Thoracic aorta (tissue), 2 donors: ENCODE measurements at regions not wholly inside any gene's neighbourhood (a gene's known extent, or its start where the extent isn't known, plus 50 kb on each side); places are given as distances from the start of the nearest gene placed in this dataset.
A peak's percentile ranks its signal among the peaks of the same experiment; 100 is the strongest.

ENCODE experiments used
- ATAC-seq: fragments of 150-250 bp; one replicate; pipeline ENCODE4 v1.8.0; 2017; ENCODE audit warnings: low read depth; ENCODE audit not compliant: insufficient number of reproducible peaks, low FRiP score
- DNase-seq: peaks from one replicate; pipeline ENCODE4 v3.0.0-alpha.2; 2020; ENCODE audit warnings: low spot score
- H3K27ac ChIP-seq, 2 donors: fragments of 200-600 bp; sonication (generic); 1 replicate in 1 of 2; 2 replicates in 1 of 2; pipeline ENCODE4 v1.5.1; 2016; ENCODE audit warnings: mild to moderate bottlenecking in 2 of 2, moderate library complexity in 2 of 2
- H3K27me3 ChIP-seq: fragments of 200-600 bp; sonication (generic); replicated peaks from 2 replicates; pipeline ENCODE4 v1.6.0; 2016; ENCODE audit warnings: mild to moderate bottlenecking; ENCODE audit not compliant: insufficient read depth
- H3K36me3 ChIP-seq: fragments of 200-600 bp; sonication (generic); one replicate; pipeline ENCODE4 v1.5.1; 2016
- H3K4me1 ChIP-seq, 2 donors: fragments of 200-600 bp; sonication (generic); 1 replicate in 1 of 2; 2 replicates in 1 of 2; pipeline versions ENCODE4 v1.5.1 to v1.6.0; 2016; ENCODE audit warnings: low read depth in 2 of 2, mild to moderate bottlenecking in 1 of 2; ENCODE audit not compliant: control insufficient read depth in 1 of 2
- H3K4me3 ChIP-seq: fragments of 200-600 bp; sonication (generic); 2 replicates; pipeline ENCODE4 v1.5.1; 2016; ENCODE audit warnings: mild to moderate bottlenecking
- H3K9me3 ChIP-seq: fragments of 200-600 bp; sonication (generic); 2 replicates; pipeline ENCODE4 v1.5.1; 2016
- TF ChIP-seq, protein P1 (sequence below): fragments of 200-600 bp; sonication (generic); IDR thresholded peaks from one replicate; pipeline ENCODE4 v1.5.1; 2019; ENCODE audit warnings: antibody characterized with exemption

DNA sequence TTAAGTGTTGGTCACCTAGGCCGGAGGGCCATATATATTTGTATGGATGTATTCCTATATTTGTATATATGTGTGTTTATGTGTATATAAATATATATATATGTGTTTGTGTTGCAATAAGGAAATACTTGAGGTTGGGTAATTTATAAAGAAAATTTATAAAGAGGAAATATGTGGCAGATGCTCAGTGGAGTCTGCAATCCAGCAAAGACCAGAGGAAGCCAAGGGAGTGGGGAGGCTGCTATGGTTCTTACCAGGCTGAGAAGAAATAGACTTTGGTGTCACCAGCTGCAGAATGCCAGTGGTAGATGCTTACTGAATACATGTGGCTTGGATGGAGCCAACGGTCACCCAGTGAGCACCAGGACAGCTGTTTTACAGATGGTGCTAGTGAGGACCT, 97.4 kb upstream of the ELOVL5 start:
- Histone ChIP-seq H3K27ac (no peak overlapping the region), H3K36me3 (no peaks in the 10 kb centered on the region), H3K27me3 (no peaks in the 10 kb centered on the region), H3K4me3 (no peak overlapping the region), H3K4me1 (peaks cover 7 to 14% of the 10 kb centered on the region in 2 donors), H3K9me3 (no peaks in the 10 kb centered on the region)
- DNase-seq (no peak), ATAC-seq (no peak)
- TF ChIP-seq, protein P1, sequence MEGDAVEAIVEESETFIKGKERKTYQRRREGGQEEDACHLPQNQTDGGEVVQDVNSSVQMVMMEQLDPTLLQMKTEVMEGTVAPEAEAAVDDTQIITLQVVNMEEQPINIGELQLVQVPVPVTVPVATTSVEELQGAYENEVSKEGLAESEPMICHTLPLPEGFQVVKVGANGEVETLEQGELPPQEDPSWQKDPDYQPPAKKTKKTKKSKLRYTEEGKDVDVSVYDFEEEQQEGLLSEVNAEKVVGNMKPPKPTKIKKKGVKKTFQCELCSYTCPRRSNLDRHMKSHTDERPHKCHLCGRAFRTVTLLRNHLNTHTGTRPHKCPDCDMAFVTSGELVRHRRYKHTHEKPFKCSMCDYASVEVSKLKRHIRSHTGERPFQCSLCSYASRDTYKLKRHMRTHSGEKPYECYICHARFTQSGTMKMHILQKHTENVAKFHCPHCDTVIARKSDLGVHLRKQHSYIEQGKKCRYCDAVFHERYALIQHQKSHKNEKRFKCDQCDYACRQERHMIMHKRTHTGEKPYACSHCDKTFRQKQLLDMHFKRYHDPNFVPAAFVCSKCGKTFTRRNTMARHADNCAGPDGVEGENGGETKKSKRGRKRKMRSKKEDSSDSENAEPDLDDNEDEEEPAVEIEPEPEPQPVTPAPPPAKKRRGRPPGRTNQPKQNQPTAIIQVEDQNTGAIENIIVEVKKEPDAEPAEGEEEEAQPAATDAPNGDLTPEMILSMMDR, result no peak

- TF ChIP-seq, protein P1, result no peak
- DNase-seq (no peak), ATAC-seq (no peak)
- H3K4me1 ChIP-seq, result peaks cover 16 to 38% of the 10 kb centered on the region in 2 donors
- no peak overlapping the region for H3K27ac ChIP-seq
- no peaks in the 10 kb centered on the region for H3K27me3 ChIP-seq
- no peaks in the 10 kb centered on the region for H3K9me3 ChIP-seq
- H3K4me3 ChIP-seq, result no peak overlapping the region
- no peaks in the 10 kb centered on the region for H3K36me3 ChIP-seq
Observed at GRCh38 chr6:53441761-53442160, 93.0 kb upstream of the ELOVL5 start.

DNA sequence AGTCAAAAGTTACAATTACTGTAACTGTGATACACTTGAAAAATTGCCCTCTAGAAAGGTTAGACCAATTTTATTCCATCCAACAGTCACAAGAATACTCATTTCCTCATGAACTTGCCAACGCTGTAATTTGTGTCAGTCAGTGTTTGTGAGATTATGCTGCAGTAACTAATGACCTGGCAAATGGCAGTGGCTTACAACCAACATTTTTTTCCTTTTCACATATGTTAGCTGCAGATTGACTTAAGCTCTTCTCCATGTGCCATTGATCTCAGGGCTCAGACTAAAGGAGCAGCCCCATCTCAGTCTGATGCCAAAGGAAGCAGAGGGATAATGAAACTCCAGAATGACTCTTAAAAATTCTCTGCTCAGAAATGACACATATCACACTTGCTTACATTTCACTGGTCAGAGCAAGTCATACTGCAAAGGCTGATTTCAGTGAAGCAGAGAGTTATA, 92.3 kb upstream of the ELOVL5 start:
- H3K4me3 ChIP-seq, result no peak overlapping the region
- H3K9me3 ChIP-seq, result no peaks in the 10 kb centered on the region
- no peak overlapping the region for H3K27ac ChIP-seq
- TF ChIP-seq, protein P1, result no peak
- peaks cover 16 to 38% of the 10 kb centered on the region in 2 donors for H3K4me1 ChIP-seq
- DNase-seq, result no peak
- no peaks in the 10 kb centered on the region for H3K27me3 ChIP-seq
- H3K36me3 ChIP-seq, result no peaks in the 10 kb centered on the region
- ATAC-seq, result no peak

- H3K27me3 ChIP-seq, result no peaks in the 10 kb centered on the region
- ATAC-seq (no peak), DNase-seq (no peak)
- TF ChIP-seq, protein P1, result no peak
- H3K4me3 ChIP-seq, result no peak overlapping the region
- H3K36me3 ChIP-seq, result no peaks in the 10 kb centered on the region
- no peaks in the 10 kb centered on the region for H3K9me3 ChIP-seq
- H3K4me1 ChIP-seq, result peaks cover 16 to 38% of the 10 kb centered on the region in 2 donors
- peak overlapping the region in 1 of 2 donors; percentile 10 for H3K27ac ChIP-seq
Observed at GRCh38 chr6:53440336-53440945, 91.7 kb upstream of the ELOVL5 start.

GRCh38 chr6:53439556-53439955, 90.8 kb upstream of the ELOVL5 start:
- H3K4me1 ChIP-seq, result peaks cover 16 to 38% of the 10 kb centered on the region in 2 donors
- no peaks in the 10 kb centered on the region for H3K36me3 ChIP-seq
- no peak overlapping the region for H3K4me3 ChIP-seq
- no peak overlapping the region for H3K27ac ChIP-seq
- H3K27me3 ChIP-seq, result no peaks in the 10 kb centered on the region
- ATAC-seq (peak; percentile 90), DNase-seq (no peak)
- H3K9me3 ChIP-seq, result no peaks in the 10 kb centered on the region
- TF ChIP-seq, protein P1, result no peak
